Lower leg skin (tissue), 4 donors: ENCODE measurements at regions not wholly inside any gene's neighbourhood (a gene's known extent, or its start where the extent isn't known, plus 50 kb on each side); places are given as distances from the start of the nearest gene placed in this dataset.

Source experiments
- DNase-seq, 2 donors: peaks; one replicate each; pipeline ENCODE4 v3.0.0-alpha.2; 2019; ENCODE audit warnings: low spot score in 2 of 2
- H3K4me3 ChIP-seq: fragments of 200-600 bp; sonication (generic); 2 replicates; pipeline ENCODE4 v1.5.1; 2017; ENCODE audit warnings: mild to moderate bottlenecking, low read depth; ENCODE audit not compliant: poor library complexity, severe bottlenecking
- POLR2A ChIP-seq, 2 donors: fragments of 450-650 bp; IDR thresholded peaks; one replicate each; pipeline ENCODE4 v1.6.1; 2016 to 2017; ENCODE audit warnings: antibody characterized with exemption in 2 of 2, mild to moderate bottlenecking in 1 of 2, moderate library complexity in 1 of 2
- WGBS, 2 donors: methylation state at CpG; one replicate each; pipeline ENCODE4 v1.1.5; 2018; 5-methylcytosine and 5-hydroxymethylcytosine counted together
- intact Hi-C: fragments of 100-400 bp; cut with DNase I; formaldehyde crosslinking; loops from one replicate; pipeline ENCODE4 v1.15.0; 2023; ENCODE audit warnings: low total_unique reads
- TF ChIP-seq, protein P1 (sequence below), 3 donors: fragments of 450-650 bp; IDR thresholded peaks; one replicate each; pipeline ENCODE4 v1.5.1; 2016; ENCODE audit warnings: antibody characterized with exemption in 3 of 3, mild to moderate bottlenecking in 3 of 3, moderate library complexity in 2 of 3

DNA sequence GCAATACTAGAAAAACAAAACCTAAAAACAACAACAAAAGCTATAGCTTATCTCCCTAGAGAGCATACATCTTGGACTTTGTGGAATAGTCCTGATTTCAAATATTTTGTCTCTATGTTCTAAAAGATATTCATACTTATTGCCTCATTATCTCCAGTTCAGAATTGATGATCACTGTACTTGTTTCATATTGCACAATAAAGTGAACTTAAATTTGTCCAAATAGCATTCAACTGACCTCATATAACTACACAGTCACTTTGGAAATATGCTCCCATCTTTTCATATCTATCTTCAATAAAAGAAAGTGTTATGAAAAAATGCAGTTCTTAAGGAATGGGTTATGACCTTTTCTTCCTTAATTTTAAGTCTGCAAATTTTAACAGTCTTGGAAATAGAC is 228.6 kb upstream of the CMC1 start:
- no peak overlapping the region for H3K4me3 ChIP-seq
- no peak for DNase-seq
- intact Hi-C loops: no loop called here
- TF ChIP-seq POLR2A (IDR thresholded peaks at IDR 0.05): no peak
- TF ChIP-seq, protein P1, sequence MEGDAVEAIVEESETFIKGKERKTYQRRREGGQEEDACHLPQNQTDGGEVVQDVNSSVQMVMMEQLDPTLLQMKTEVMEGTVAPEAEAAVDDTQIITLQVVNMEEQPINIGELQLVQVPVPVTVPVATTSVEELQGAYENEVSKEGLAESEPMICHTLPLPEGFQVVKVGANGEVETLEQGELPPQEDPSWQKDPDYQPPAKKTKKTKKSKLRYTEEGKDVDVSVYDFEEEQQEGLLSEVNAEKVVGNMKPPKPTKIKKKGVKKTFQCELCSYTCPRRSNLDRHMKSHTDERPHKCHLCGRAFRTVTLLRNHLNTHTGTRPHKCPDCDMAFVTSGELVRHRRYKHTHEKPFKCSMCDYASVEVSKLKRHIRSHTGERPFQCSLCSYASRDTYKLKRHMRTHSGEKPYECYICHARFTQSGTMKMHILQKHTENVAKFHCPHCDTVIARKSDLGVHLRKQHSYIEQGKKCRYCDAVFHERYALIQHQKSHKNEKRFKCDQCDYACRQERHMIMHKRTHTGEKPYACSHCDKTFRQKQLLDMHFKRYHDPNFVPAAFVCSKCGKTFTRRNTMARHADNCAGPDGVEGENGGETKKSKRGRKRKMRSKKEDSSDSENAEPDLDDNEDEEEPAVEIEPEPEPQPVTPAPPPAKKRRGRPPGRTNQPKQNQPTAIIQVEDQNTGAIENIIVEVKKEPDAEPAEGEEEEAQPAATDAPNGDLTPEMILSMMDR (IDR thresholded peaks at IDR 0.05): no peak

DNA sequence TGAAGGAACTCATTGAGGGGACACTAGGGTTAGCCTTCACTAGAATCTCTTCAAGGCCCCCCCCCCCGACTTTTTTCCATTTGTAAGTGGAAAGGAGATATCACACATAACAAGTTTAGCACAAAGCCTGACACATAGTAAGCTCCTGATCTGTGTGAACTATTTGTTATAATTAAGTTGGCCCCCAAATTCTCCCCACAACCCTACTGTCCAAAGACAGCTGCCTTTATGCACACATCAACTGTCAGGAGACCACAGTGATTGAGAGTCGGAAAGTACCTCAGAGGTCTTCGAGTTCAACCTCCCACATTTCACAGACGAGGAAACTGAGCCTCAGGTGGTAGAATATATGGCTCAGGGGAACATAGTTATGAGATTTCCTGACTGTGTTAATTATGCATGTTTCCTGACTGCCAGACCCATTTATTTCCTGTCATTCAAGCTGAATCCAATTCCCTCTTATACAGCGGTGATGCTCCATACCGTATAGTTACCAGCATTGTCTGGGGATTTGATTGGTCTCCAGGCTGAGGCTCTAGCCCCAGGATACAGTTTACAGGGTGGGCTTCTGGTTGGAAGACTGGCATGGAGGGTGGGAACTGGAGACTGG is 227.4 kb upstream of the CMC1 start:
- 61 to 67% methylated on average over 6 of the region's 6 CpGs for WGBS, 2 donors
- intact Hi-C loops: no loop called here
- no peak for DNase-seq
- H3K4me3 ChIP-seq: no peak overlapping the region
- TF ChIP-seq, protein P1 (IDR thresholded peaks at IDR 0.05): no peak
- TF ChIP-seq POLR2A (IDR thresholded peaks at IDR 0.05): no peak

DNA sequence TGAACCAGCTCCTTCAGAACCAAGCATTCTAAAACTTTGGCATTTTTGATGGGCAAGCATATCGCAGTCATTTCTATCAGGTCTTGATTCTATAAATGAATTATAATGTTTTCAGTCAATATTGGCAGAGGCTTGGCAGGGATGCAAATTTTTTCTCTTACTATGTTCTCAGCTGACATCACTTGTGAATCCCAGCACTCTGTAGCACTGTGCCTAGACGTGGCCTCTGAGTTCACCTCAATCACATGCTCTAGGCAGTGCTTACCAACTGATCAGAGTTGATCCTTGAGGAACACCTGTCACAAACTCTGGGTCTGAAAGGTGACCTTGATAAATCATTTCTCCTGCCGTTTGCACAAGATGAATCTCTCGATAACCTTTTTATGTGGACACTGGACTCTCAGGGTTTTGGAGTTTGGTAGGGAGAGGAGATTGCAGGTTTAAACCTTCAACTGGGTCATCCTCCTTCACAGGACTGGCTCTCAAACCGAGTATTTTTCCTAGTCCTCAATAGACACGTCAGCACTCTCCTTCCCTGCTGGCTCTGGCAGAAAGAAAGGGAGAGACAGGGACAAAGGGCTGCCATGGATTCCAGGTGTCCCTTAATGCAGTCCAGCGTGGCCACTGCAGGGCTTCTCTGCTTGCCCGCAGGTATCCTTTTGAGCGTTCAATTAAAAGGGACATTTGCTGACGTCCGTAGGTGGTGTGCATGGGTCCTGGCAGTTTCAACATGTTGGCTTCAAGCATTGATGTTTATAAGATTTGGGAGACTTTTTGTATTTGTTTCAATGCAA is 222.3 kb upstream of the CMC1 start:
- no peak for TF ChIP-seq POLR2A (IDR thresholded peaks at IDR 0.05)
- TF ChIP-seq, protein P1 (IDR thresholded peaks at IDR 0.05): no peak
- no peak overlapping the region for H3K4me3 ChIP-seq
- DNase-seq: no peak
- intact Hi-C loops: no loop called here
- 76 to 81% methylated on average over 11 of the region's 11 CpGs for WGBS, 2 donors

DNA sequence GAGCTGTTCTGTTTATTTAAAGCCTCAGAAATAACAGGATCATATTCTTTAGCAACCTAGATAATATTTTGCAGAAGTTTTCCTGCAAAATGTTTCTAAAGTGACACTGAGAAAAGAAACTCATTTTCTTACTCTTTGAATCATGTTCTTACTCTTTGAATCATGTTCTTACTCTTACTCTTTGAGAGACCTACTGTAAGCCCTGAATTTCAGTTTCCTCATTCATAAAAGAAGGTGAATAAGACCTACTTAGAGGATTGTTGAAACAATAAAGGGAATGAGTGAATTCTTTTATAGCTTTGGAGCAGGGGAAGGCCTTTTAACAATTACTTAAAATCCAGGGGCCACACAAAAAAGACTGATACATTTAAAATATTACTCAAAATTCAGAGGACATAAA is 221.7 kb upstream of the CMC1 start:
- TF ChIP-seq, protein P1 (IDR thresholded peaks at IDR 0.05): no peak
- TF ChIP-seq POLR2A (IDR thresholded peaks at IDR 0.05): no peak
- intact Hi-C loops: no loop called here
- no peak overlapping the region for H3K4me3 ChIP-seq
- DNase-seq: no peak

DNA sequence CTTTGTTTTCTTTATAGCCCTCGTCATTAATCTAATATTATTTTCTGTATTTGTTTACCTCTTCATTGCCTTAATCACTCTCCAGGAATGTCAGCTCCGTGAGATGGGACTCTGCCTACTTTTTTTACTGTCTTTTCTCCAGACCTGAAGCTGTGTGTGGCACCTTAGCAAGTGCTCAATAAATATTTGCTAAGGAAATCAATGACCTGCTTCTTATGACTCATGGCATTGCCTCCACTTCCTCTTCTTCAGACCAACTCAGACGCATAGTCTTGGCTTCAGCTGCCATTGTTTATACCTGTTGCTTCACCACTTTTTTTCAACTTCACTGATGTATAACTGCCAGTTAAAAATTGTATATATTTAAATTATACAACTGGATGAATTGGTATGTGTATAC is 218.5 kb upstream of the CMC1 start:
- H3K4me3 ChIP-seq: no peak overlapping the region
- TF ChIP-seq, protein P1 (IDR thresholded peaks at IDR 0.05): no peak
- TF ChIP-seq POLR2A (IDR thresholded peaks at IDR 0.05): no peak
- DNase-seq: no peak
- intact Hi-C loops: no loop called here
- 73% methylated on average over 3 of the region's 3 CpGs for WGBS, 2 donors
